HepG2 (cell line): ENCODE measurements at regions not wholly inside any gene's neighbourhood (a gene's known extent, or its start where the extent isn't known, plus 50 kb on each side); places are given as distances from the start of the nearest gene placed in this dataset.

Source experiments
- ATAC-seq: fragments of 200-7000 bp; cut with Tn5 transposase; 3 replicates; pipeline ENCODE4 v1.9.1; 2020; ENCODE audit warnings: mild to moderate bottlenecking, moderate library complexity
- BruUV-seq: library from RNA; stranded (reverse); fragments of 400-500 nt; replicated peaks from 2 replicates; lab custom pipeline; 2021; lab: Mats Ljungman, UMichigan
- CTCF ChIA-PET: fragments of 300-600 bp; formaldehyde crosslinking; extraction: SDS; loops from one replicate; lab custom pipeline; 2021; ENCODE audit warnings: low total read pairs, inconsistent platforms, low intra/inter-chr PET ratio; lab: Yijun Ruan, JAX
- POLR2A ChIA-PET: fragments of 350-600 bp; sonication (Branson Sonifier 250); formaldehyde crosslinking; loops from one replicate; lab custom pipeline; 2020; ENCODE audit warnings: antibody characterized with exemption, inconsistent platforms; lab: Yijun Ruan, JAX
- DNase-seq: peaks from one replicate; pipeline ENCODE4 v3.0.0-alpha.2; 2015; ENCODE audit warnings: low spot score
- FAIRE-seq: peaks from 3 replicates; lab custom pipeline; 2011; peaks lifted over from hg19 to GRCh38; lab: Jason Lieb, UNC
- H2AFZ ChIP-seq: one replicate; pipeline ENCODE4 v1.6.1; 2011; ENCODE audit warnings: low read length, inconsistent platforms
- H3K27ac ChIP-seq: fragments of 300-600 bp; 3 replicates; pipeline ENCODE4 v1.8.0; 2011; ENCODE audit warnings: mixed run types, mild to moderate bottlenecking, mixed read lengths, low read length, inconsistent platforms; ENCODE audit not compliant: insufficient read depth; ENCODE audit errors: extremely low read length
- H3K27me3 ChIP-seq, 2 experiments: fragments of 200-600 bp in 1 of 2; 2 replicates in 1 of 2; 3 replicates in 1 of 2; pipeline versions ENCODE4 v1.6.0 to v1.8.0; 2011; ENCODE audit warnings: low read length in 2 of 2, mild to moderate bottlenecking in 2 of 2, moderate library complexity in 2 of 2, inconsistent platforms in 1 of 2; ENCODE audit not compliant: insufficient read depth in 2 of 2, control insufficient read depth in 1 of 2
- H3K36me3 ChIP-seq, 2 experiments: fragments of 200-600 bp in 1 of 2; replicated peaks in 1 of 2; 2 replicates in 1 of 2; 3 replicates in 1 of 2; pipeline versions ENCODE4 v1.5.1 to v1.8.0; 2011; ENCODE audit warnings: low read length in 2 of 2, inconsistent platforms in 1 of 2; ENCODE audit not compliant: insufficient read depth in 2 of 2, control insufficient read depth in 1 of 2
- H3K4me1 ChIP-seq: 2 replicates; pipeline ENCODE4 v1.5.1; 2012; ENCODE audit warnings: low read length, inconsistent platforms; ENCODE audit not compliant: insufficient read depth
- H3K4me2 ChIP-seq: 2 replicates; pipeline ENCODE4 v1.6.0; 2011; ENCODE audit warnings: low read depth, low read length, inconsistent platforms
- H3K4me3 ChIP-seq, 3 experiments: fragments of 200-600 bp in 1 of 3; sonication (generic), shearing (Covaris generic) in 1 of 3; replicated peaks in 1 of 3; 2 replicates each; pipeline ENCODE4 v1.5.1; 2011 to 2016; ENCODE audit warnings: low read length in 3 of 3, inconsistent platforms in 2 of 3, low read depth in 2 of 3, mild to moderate bottlenecking in 2 of 3, control low read depth in 1 of 3, mixed read lengths in 1 of 3; ENCODE audit not compliant: insufficient read depth in 1 of 3
- H3K79me2 ChIP-seq: one replicate; pipeline ENCODE4 v1.6.1; 2011; ENCODE audit warnings: low read length, inconsistent platforms; ENCODE audit not compliant: insufficient read depth
- H3K9ac ChIP-seq: 2 replicates; pipeline ENCODE4 v1.6.0; 2011; ENCODE audit warnings: mild to moderate bottlenecking, low read depth, low read length, inconsistent platforms; ENCODE audit not compliant: insufficient read depth
- H3K9me3 ChIP-seq: 2 replicates; pipeline ENCODE4 v1.5.1; 2012; ENCODE audit warnings: mild to moderate bottlenecking, low read length
- H4K20me1 ChIP-seq: 2 replicates; pipeline ENCODE4 v1.6.0; 2011; ENCODE audit warnings: inconsistent platforms, mild to moderate bottlenecking, low read length, moderate library complexity; ENCODE audit not compliant: insufficient read depth
- ATRX ChIP-seq: sonication (generic); formaldehyde crosslinking; IDR thresholded peaks from 2 replicates; pipeline ENCODE4 v1.4.0; 2020; ENCODE audit warnings: missing genetic modification reagents, borderline replicate concordance
- CHCHD3 ChIP-seq: sonication (generic); formaldehyde crosslinking; IDR thresholded peaks from 2 replicates; pipeline ENCODE4 v1.8.0; 2022; ENCODE audit warnings: mild to moderate bottlenecking, missing genetic modification reagents, moderate library complexity
- DBP ChIP-seq: sonication (generic); formaldehyde crosslinking; IDR thresholded peaks from 2 replicates; pipeline ENCODE4 v1.4.0; 2020; ENCODE audit warnings: missing genetic modification reagents; ENCODE audit errors: not compliant biosample characterization
- FOXA1 ChIP-seq, 2 experiments: fragments of 450-650 bp in 1 of 2; sonication (generic) in 1 of 2; formaldehyde crosslinking in 1 of 2; IDR thresholded peaks; 2 replicates each; pipeline versions ENCODE4 v1.4.0 to v1.6.1; 2016 to 2020; ENCODE audit warnings: missing genetic modification reagents in 1 of 2
- HCFC1 ChIP-seq: fragments of 150-350 bp; IDR thresholded peaks from 2 replicates; pipeline ENCODE4 v1.6.1; 2014; ENCODE audit warnings: low read depth, low read length
- HNRNPL ChIP-seq: fragments of 200-400 bp; formaldehyde crosslinking; IDR thresholded peaks from 2 replicates; pipeline ENCODE4 v1.6.1; 2017; ENCODE audit warnings: mild to moderate bottlenecking, low read depth, low read length
- ISX ChIP-seq: sonication (generic); formaldehyde crosslinking; conservative IDR thresholded peaks from 2 replicates; pipeline ENCODE4 v1.5.0; 2020; ENCODE audit warnings: missing genetic modification reagents
- MYC ChIP-seq: sonication (generic); formaldehyde crosslinking; IDR thresholded peaks from 2 replicates; pipeline ENCODE4 v1.9.0; 2021; ENCODE audit warnings: missing genetic modification reagents, borderline replicate concordance
- PRMT3 ChIP-seq: sonication (generic); formaldehyde crosslinking; IDR thresholded peaks from 2 replicates; pipeline ENCODE4 v1.8.1; 2022; ENCODE audit warnings: low read depth, mild to moderate bottlenecking, moderate library complexity, missing genetic modification reagents, borderline replicate concordance
- SALL2 ChIP-seq: sonication (generic); formaldehyde crosslinking; IDR thresholded peaks from 2 replicates; pipeline ENCODE4 v1.8.1; 2023; ENCODE audit warnings: mild to moderate bottlenecking, missing genetic modification reagents, inconsistent platforms
- TEAD3 ChIP-seq: optimal IDR thresholded peaks from 2 replicates; pipeline ENCODE3; 2016; ENCODE audit warnings: borderline replicate concordance
- THAP9 ChIP-seq: sonication (generic); formaldehyde crosslinking; IDR thresholded peaks from 2 replicates; pipeline ENCODE4; 2020; ENCODE audit warnings: missing genetic modification reagents, mild to moderate bottlenecking, borderline replicate concordance
- ZFP36 ChIP-seq: fragments of 150-350 bp; IDR thresholded peaks from 2 replicates; pipeline ENCODE4 v1.6.1; 2018; ENCODE audit warnings: borderline replicate concordance, low read length, low read depth; ENCODE audit not compliant: partially characterized antibody
- ZNF263 ChIP-seq: sonication (generic); formaldehyde crosslinking; IDR thresholded peaks from 2 replicates; pipeline ENCODE4 v1.4.0; 2020; ENCODE audit warnings: missing genetic modification reagents
- ZNF652 ChIP-seq: IDR thresholded peaks from 2 replicates; pipeline ENCODE4 v1.6.1; 2016; ENCODE audit warnings: low read depth, borderline replicate concordance
- WGBS: methylation state at CpG from one replicate; pipeline ENCODE4 v1.1.6; 2017; ENCODE audit warnings: low lambda C conversion rate; 5-methylcytosine and 5-hydroxymethylcytosine counted together
- in situ Hi-C: cut with HindIII; loops from 2 replicates; pipeline ENCODE4 v1.10.0; 2017; ENCODE audit warnings: low pct_unique_long_range_greater_than_20kb; ENCODE audit not compliant: extremely low pct_ligation_motif_present
- intact Hi-C: fragments of 100-400 bp; cut with micrococcal nuclease; formaldehyde crosslinking; loops from one replicate; pipeline ENCODE4 v1.10.0; 2022; ENCODE audit not compliant: unreplicated experiment

DNA sequence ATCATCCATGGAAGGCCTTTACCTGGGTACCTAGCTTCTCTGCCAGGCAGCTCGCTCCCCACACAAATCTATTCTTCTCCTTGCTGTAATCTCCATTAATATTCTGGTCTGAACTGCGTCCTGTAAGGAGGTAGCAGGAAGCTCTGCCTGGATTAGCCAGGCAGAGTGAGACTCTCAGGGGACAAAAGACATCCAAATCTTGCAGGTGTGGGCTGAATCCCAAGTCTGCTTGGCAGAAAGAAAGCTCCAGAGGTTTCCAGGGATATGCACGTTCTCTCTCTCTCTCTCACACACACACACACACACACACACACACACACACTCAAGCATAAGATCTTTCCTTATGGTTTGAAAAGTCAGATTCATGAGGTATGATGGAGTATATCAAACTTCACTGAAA lies 66.5 kb downstream of the THNSL2 start:
- no peaks in the 10 kb centered on the region for H3K9me3 ChIP-seq
- peaks cover 0 to 12% of the 10 kb centered on the region in 2 experiments; a peak in 3 of 5 replicates for H3K27me3 ChIP-seq
- no peak for ATAC-seq
- POLR2A ChIA-PET: no interaction called here
- no peaks in the 10 kb centered on the region for H4K20me1 ChIP-seq
- H3K9ac ChIP-seq: no peak overlapping the region
- H3K4me2 ChIP-seq: no peak overlapping the region
- no peak for TF ChIP-seq HCFC1
- no peak for TF ChIP-seq CHCHD3 (CRISPR knock-in tag)
- TF ChIP-seq DBP (CRISPR knock-in tag): no peak
- no peak for TF ChIP-seq PRMT3 (CRISPR knock-in tag)
- TF ChIP-seq THAP9: no peak
- no peak for TF ChIP-seq FOXA1 (IDR thresholded peaks at IDR 0.05)
- no peak for TF ChIP-seq FOXA1 (CRISPR knock-in tag; IDR thresholded peaks at IDR 0.05)
- TF ChIP-seq SALL2 (CRISPR knock-in tag): no peak
- no peak for TF ChIP-seq ZNF652 (CRISPR knock-in tag)
- TF ChIP-seq ZNF263 (CRISPR knock-in tag): no peak
- no peak for TF ChIP-seq ISX (CRISPR knock-in tag)
- no peak for TF ChIP-seq HNRNPL
- no peak for TF ChIP-seq MYC (CRISPR knock-in tag)
- no peak for TF ChIP-seq ATRX (CRISPR knock-in tag)
- no peak for TF ChIP-seq ZFP36
- TF ChIP-seq TEAD3 (CRISPR knock-in tag): no peak
- TF ChIP-seq, all 625 proteins: peak for 0
- DNase-seq: no peak
- in situ Hi-C loops: no loop called here
- intact Hi-C loops: no loop called here
- FAIRE-seq: no peak
- Histone ChIP-seq H3K36me3 (no peaks in the 10 kb centered on the region), H3K79me2 (no peaks in the 10 kb centered on the region), H3K27ac (no peak overlapping the region), H3K4me1 (peaks cover 11% of the 10 kb centered on the region; the same call in 1 of the 2 replicates), H3K4me3 (no peak overlapping the region), H2AFZ (no peak overlapping the region)
- 17% methylated on average over 3 of the region's 3 CpGs for WGBS
- BruUV-seq: no TSS peak
- CTCF ChIA-PET: no interaction called here
